HS-5 (cell line): ENCODE measurements at regions not wholly inside any gene's neighbourhood (a gene's known extent, or its start where the extent isn't known, plus 50 kb on each side); places are given as distances from the start of the nearest gene placed in this dataset.
"Not testable (repeated sequence)": the region's sequence is repeated elsewhere in the genome, so short reads cannot be mapped to it uniquely, and the experiment has no call there.

ENCODE experiments used
- DNase-seq: peaks from one replicate; pipeline ENCODE4 v3.0.0-alpha.2; 2012; ENCODE audit warnings: low read depth

GRCh38 chr3:32042867-32043266 is 61.3 kb downstream of the ZNF860 start:
- DNase-seq: not testable (repeated sequence)

DNA sequence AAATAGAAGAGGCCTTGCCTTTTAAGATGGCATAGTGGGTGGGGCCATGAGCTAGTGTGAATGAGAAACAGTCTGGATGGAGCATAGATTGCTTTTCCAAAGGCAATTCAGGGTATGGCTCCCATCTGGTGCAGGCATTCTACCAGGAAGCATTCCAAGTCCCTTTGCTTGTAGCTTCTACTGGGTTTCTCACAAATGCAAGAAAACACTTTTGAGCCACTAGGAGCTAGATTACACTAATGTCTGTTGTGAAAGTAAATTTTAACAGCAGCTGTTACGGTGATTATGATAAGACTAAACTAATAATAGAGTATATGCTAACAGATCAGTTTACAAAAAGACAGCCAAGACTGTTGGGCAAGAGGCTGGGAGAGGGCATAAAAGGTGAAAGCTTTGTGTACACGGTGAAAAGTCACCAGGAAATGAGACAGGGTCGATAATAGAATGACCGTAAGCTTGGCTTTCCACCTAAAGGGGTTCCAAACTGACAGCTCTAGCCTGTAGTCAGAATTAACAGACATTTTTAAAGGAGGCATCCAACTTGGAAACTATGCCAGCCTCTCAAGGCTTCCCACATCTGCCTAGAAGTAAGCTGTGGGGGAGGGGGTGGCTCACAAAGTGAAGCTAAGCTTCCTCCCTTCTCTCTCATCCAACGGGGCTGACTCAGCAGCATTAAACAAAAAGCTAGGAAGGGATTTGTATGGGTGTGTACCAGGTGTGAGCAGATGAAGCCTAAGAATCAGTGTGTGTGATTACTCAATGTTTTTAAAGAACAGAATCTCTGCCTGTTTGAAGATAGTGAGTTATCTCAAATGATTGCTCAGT is 61.1 kb upstream of the GPD1L start:
- DNase-seq: peak; percentile 13

GRCh38 chr3:32046102-32046501 is 60.3 kb upstream of the GPD1L start:
- no peak for DNase-seq

DNA sequence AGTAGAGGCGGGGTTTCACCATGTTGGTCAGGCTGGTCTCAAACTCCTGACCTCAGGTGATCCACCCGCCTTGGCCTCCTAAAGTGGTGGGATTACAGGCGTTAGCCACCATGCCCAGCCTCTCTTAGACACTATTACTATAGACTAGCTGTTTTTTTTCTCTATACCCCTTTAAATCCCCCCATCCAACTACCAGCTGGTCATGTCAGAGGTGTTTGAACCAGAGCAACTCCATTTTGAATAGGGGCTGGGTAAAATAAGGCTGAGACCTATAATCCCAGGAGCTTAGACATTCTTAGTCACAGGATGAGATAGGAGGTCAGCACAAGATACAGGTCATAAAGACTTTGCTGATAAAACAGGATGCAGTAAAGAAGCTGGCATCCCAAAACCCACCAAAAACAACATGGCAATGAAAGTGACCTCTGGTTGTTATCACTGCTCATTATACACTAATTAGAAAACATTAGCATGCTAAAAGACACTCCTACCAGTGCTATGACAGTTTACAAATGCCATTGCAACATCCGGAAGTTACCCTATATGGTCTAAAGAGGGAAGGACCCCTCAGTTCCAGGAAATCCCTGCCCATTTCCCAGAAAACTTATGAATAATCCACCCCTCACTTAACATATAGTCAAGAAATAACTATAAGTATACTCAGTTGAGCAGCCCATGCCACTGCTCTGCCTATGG is 57.8 kb upstream of the GPD1L start:
- DNase-seq: no peak

DNA sequence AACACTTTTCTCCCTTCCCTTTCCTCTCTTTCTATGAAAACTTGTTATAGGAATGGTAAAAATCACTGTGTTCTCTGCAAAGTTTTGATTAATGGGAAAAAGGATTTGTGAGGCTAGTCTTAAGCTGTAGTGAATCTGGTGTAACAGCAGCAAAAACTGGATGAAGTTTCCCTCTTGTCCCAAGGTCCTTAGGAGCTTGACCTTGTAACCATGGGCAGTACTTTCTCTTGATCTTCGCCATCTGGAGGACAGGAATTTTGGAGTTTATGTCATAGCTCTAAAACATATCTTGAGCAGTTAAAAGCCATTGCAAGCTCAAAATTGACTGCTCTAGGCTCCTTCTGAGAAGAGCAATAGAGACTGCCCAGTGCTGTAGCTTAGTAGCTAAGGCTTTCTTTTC is 56.5 kb upstream of the GPD1L start:
- no peak for DNase-seq

DNA sequence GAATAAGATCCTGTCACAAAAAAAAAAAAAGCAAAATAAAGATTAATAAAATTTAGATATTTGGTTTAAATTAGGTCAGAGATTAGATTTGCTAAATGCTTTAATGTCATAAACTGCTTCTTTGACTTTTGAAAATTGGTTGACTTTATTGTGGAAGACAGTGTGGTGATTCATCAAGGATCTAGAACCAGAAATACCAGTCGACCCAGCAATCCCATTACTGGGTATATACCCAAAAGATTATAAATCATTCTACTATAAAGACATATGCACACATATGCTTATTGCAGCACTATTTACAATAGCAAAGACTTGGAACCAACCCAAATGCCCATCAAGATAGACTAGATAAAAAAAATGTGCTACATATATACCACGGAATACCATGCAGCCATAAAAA is 54.2 kb upstream of the GPD1L start:
- not testable (repeated sequence) for DNase-seq

GRCh38 chr3:32052851-32053250 is 53.6 kb upstream of the GPD1L start:
- DNase-seq: not testable (repeated sequence)

DNA sequence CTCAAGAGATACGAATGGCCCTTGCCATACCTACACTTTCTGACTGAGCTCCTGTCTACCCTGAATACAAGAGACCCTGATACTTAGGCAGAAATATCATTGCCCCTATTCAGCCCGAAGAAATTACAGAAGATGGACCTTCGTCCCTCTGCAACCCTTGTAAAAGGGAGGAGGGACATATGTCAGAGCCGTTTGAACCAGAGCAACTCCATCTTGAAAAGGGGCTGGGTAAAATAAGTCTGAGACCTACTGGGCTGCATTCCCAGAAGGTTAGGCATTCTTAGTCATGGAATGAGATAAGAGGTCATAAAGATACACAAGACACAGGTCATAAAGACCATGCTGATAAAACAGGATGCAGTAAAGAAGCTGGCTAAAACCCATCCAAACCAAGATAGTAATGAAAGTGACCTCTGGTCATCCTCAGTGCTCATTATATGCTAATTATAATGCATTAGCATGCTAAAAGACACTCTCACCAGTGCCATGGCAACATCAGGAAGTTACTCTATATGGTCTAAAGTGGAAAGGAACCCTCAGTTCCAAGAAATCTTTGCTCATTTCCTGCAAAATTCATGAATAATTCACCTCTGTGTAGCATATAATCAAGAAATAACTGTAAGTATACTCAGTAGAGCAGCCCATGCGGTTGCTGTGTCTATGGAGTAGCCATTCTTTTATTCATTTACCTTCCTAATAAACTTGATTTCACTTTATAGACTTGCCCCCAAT is 49.7 kb upstream of the GPD1L start:
- no peak for DNase-seq
